Tibial nerve (tissue), 3 donors: ENCODE measurements at regions not wholly inside any gene's neighbourhood (a gene's known extent, or its start where the extent isn't known, plus 50 kb on each side); places are given as distances from the start of the nearest gene placed in this dataset.

Experiments used
- POLR2A ChIP-seq, 2 donors: fragments of 450-650 bp; IDR thresholded peaks; one replicate each; pipeline ENCODE4 v1.6.1; 2017; ENCODE audit warnings: antibody characterized with exemption in 2 of 2, mild to moderate bottlenecking in 2 of 2, moderate library complexity in 2 of 2
- TF ChIP-seq, protein P1 (sequence below), 5 experiments: fragments of 200-600 bp in 3 of 5; fragments of 450-650 bp in 2 of 5; sonication (generic) in 3 of 5; IDR thresholded peaks; one replicate each; pipeline ENCODE4 v1.5.1; 2016 to 2019; ENCODE audit warnings: antibody characterized with exemption in 5 of 5, mild to moderate bottlenecking in 3 of 5, moderate library complexity in 2 of 5

DNA sequence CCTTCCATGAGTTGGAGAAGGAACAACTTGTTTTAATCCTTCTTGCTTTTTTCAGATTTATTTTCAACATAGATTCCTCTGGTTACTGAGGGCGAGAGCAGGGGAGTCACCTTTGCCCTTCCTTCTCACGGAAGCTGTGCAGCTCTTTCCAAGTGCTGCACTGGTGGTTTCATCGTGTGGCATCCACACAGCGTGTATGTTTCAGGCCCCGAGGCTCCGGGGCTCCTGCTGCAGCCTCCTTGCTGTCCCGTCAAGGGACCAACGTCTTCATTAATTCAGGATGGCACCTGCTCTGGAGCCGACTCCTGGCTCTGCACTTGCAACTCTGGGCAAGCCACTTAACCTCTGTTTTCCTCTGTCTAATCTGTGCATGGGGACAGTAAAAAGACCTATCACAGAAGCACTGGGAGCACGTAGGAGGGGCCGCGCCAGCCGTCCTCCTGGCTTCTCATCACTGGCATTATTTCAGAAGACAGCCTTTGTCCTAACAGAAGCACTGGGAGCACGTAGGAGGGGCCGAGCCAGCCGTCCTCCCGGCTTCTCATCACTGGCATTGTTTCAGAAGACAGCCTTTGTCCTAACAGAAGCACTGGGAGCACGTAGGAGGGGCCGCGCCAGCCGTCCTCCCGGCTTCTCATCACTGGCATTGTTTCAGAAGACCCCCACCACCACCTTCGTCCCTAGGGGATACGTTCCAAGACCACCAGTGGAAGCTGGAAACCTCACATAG is 117.8 kb upstream of the NKX1-1 start:
- TF ChIP-seq, protein P1, sequence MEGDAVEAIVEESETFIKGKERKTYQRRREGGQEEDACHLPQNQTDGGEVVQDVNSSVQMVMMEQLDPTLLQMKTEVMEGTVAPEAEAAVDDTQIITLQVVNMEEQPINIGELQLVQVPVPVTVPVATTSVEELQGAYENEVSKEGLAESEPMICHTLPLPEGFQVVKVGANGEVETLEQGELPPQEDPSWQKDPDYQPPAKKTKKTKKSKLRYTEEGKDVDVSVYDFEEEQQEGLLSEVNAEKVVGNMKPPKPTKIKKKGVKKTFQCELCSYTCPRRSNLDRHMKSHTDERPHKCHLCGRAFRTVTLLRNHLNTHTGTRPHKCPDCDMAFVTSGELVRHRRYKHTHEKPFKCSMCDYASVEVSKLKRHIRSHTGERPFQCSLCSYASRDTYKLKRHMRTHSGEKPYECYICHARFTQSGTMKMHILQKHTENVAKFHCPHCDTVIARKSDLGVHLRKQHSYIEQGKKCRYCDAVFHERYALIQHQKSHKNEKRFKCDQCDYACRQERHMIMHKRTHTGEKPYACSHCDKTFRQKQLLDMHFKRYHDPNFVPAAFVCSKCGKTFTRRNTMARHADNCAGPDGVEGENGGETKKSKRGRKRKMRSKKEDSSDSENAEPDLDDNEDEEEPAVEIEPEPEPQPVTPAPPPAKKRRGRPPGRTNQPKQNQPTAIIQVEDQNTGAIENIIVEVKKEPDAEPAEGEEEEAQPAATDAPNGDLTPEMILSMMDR (IDR thresholded peaks at IDR 0.05), result no peak
- TF ChIP-seq POLR2A (IDR thresholded peaks at IDR 0.05), result no peak
